Right ventricle myocardium inferior (tissue), 1 donor: ENCODE measurements at regions not wholly inside any gene's neighbourhood (a gene's known extent, or its start where the extent isn't known, plus 50 kb on each side); places are given as distances from the start of the nearest gene placed in this dataset.
"Not testable (repeated sequence)": the region's sequence is repeated elsewhere in the genome, so short reads cannot be mapped to it uniquely, and the experiment has no call there.

Experiments
- ATAC-seq: fragments of 200-7000 bp; cut with Tn5 transposase; one replicate; pipeline ENCODE4 v1.9.1; 2020; ENCODE audit warnings: mild to moderate bottlenecking, moderate library complexity
- DNase-seq: peaks from one replicate; pipeline ENCODE4 v3.0.0; 2021; ENCODE audit errors: missing footprints
- intact Hi-C: fragments of 100-400 bp; cut with DNase I; formaldehyde crosslinking; loops from one replicate; pipeline ENCODE4 v1.11.0; 2022
- donor health status: DM: no; HTN: yes; CAD: no; lungs with severe emphysema.

- ATAC-seq (no peak), DNase-seq (no peak)
- intact Hi-C loops: no loop called here
Observed at GRCh38 chr12:32981139-32981538, 84.6 kb upstream of the PKP2 start.

- ATAC-seq (no peak), DNase-seq (no peak)
- intact Hi-C loops: no loop called here
Observed at GRCh38 chr12:32975122-32975521, 78.5 kb upstream of the PKP2 start.

GRCh38 chr12:32970465-32971110 is 74.0 kb upstream of the PKP2 start:
- intact Hi-C loops: no loop called here
- ATAC-seq: no peak
- DNase-seq: no peak

GRCh38 chr12:32964981-32965585 is 68.5 kb upstream of the PKP2 start:
- intact Hi-C loops: no loop called here
- no peak for ATAC-seq

GRCh38 chr12:32956418-32956817 is 59.8 kb upstream of the PKP2 start:
- DNase-seq, intact Hi-C loops, ATAC-seq: not testable (repeated sequence)

More at GRCh38 chr12:32964981-32965585, 68.5 kb upstream of the PKP2 start:
- DNase-seq: no peak

- ATAC-seq (no peak), DNase-seq (no peak)
- intact Hi-C loops: no loop called here
Observed at GRCh38 chr12:32952681-32953080, 56.1 kb upstream of the PKP2 start.

- DNase-seq (no peak), ATAC-seq (no peak)
- intact Hi-C loops: no loop called here
Observed at GRCh38 chr12:32949815-32950214, 53.2 kb upstream of the PKP2 start.

GRCh38 chr12:32947206-32948067 is 50.9 kb upstream of the PKP2 start:
- ATAC-seq: no peak
- DNase-seq: no peak
- intact Hi-C loops: no loop called here

- intact Hi-C loops: no loop called here
- DNase-seq (no peak), ATAC-seq (no peak)
Observed at GRCh38 chr12:32946504-32947131, 50.0 kb upstream of the PKP2 start.
